Upper lobe of right lung (tissue), 1 donor: ENCODE measurements at regions not wholly inside any gene's neighbourhood (a gene's known extent, or its start where the extent isn't known, plus 50 kb on each side); places are given as distances from the start of the nearest gene placed in this dataset.

ENCODE experiments used
- ATAC-seq: fragments of 200-7000 bp; cut with Tn5 transposase; one replicate; pipeline ENCODE4 v1.9.1; 2020; ENCODE audit warnings: mild to moderate bottlenecking, moderate library complexity
- DNase-seq: peaks from one replicate; pipeline ENCODE4 v3.0.0-alpha.2; 2020
- H3K27ac ChIP-seq: fragments of 200-600 bp; one replicate; pipeline ENCODE4 v1.8.0; 2022
- H3K27me3 ChIP-seq: fragments of 200-600 bp; one replicate; pipeline ENCODE4 v1.8.0; 2022; ENCODE audit warnings: mild to moderate bottlenecking
- H3K36me3 ChIP-seq: fragments of 200-600 bp; one replicate; pipeline ENCODE4 v1.8.0; 2022
- H3K4me1 ChIP-seq: fragments of 200-600 bp; one replicate; pipeline ENCODE4 v1.8.0; 2022
- H3K4me3 ChIP-seq: fragments of 200-600 bp; one replicate; pipeline ENCODE4 v1.8.0; 2022; ENCODE audit warnings: mild to moderate bottlenecking
- H3K9me3 ChIP-seq: fragments of 200-600 bp; one replicate; pipeline ENCODE4 v1.8.0; 2022
- intact Hi-C: fragments of 100-400 bp; cut with DNase I; formaldehyde crosslinking; loops from one replicate; pipeline ENCODE4 v1.11.0; 2022
- TF ChIP-seq, protein P1 (sequence below): fragments of 200-600 bp; IDR thresholded peaks from one replicate; pipeline ENCODE4 v1.8.0; 2022; ENCODE audit warnings: antibody characterized with exemption
- donor health status: DM: no; HTN: yes; CAD: no; lungs with severe emphysema.

DNA sequence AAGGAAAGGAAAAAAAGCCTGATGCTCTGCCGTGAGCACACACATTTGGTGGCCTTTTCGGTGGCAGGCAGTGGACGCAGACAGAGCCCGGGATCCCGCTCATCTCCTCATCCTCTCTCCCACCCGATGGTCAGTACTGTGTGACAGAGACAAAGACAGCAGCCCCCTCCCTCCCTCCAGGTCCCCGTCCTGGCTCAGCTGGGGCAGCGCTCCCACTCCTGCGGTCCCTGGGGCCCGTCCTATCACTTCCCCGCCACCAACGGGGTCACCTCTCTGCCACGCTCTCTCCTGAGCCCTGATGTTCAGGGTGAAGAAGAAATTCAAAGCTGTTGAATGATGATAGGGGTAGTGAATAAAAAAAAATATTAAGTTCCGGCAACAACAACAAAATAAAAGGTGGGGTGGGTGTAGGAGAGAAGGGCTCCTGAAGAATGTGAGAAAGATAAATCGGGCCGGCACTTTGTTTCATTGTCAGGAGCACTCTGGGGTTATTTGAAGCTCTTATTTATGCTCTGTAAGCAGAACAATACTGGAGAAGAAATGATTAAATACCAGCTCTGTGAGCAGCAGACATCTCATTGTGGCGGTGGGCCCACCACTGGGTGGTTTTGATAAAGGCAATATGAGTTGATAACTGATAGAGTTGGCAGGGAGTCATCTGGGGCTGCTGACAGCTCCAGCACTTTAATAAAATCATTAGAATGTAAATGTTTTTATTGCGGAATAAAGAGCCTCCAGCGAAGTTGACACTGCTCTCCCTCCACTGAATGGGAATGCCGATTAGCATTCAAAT, 417.7 kb downstream of the IRX1 start:
- Histone ChIP-seq H3K4me3 (no peak overlapping the region), H3K27me3 (no peaks in the 10 kb centered on the region), H3K4me1 (no peaks in the 10 kb centered on the region), H3K36me3 (no peaks in the 10 kb centered on the region), H3K27ac (no peak overlapping the region), H3K9me3 (no peaks in the 10 kb centered on the region)
- DNase-seq (no peak), ATAC-seq (no peak)
- intact Hi-C loops: no loop called here
- TF ChIP-seq, protein P1, sequence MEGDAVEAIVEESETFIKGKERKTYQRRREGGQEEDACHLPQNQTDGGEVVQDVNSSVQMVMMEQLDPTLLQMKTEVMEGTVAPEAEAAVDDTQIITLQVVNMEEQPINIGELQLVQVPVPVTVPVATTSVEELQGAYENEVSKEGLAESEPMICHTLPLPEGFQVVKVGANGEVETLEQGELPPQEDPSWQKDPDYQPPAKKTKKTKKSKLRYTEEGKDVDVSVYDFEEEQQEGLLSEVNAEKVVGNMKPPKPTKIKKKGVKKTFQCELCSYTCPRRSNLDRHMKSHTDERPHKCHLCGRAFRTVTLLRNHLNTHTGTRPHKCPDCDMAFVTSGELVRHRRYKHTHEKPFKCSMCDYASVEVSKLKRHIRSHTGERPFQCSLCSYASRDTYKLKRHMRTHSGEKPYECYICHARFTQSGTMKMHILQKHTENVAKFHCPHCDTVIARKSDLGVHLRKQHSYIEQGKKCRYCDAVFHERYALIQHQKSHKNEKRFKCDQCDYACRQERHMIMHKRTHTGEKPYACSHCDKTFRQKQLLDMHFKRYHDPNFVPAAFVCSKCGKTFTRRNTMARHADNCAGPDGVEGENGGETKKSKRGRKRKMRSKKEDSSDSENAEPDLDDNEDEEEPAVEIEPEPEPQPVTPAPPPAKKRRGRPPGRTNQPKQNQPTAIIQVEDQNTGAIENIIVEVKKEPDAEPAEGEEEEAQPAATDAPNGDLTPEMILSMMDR: no peak

DNA sequence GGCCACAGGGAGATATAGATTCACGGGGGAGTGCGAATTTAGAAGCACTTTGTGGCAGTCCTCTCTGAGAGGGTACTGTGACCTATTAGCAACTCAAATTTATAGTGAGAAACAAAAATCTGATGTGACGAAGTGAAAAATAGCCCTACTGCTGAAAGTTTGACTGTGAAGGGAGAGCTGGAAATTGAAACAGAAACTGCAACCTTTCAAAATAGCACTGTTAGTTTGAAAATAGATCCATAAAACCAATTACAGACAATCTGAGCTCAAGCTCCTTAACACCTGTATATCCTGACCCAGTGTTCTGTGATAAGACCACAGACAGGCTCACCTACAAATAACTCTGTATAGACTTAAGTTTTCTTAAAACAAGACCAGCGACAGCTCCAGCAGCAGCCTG, 420.1 kb downstream of the IRX1 start:
- Histone ChIP-seq H3K36me3 (no peaks in the 10 kb centered on the region), H3K4me3 (no peak overlapping the region), H3K9me3 (no peaks in the 10 kb centered on the region), H3K27me3 (no peaks in the 10 kb centered on the region), H3K4me1 (no peaks in the 10 kb centered on the region), H3K27ac (no peak overlapping the region)
- ATAC-seq: no peak
- TF ChIP-seq, protein P1: no peak
- no peak for DNase-seq
- intact Hi-C loops: no loop called here

DNA sequence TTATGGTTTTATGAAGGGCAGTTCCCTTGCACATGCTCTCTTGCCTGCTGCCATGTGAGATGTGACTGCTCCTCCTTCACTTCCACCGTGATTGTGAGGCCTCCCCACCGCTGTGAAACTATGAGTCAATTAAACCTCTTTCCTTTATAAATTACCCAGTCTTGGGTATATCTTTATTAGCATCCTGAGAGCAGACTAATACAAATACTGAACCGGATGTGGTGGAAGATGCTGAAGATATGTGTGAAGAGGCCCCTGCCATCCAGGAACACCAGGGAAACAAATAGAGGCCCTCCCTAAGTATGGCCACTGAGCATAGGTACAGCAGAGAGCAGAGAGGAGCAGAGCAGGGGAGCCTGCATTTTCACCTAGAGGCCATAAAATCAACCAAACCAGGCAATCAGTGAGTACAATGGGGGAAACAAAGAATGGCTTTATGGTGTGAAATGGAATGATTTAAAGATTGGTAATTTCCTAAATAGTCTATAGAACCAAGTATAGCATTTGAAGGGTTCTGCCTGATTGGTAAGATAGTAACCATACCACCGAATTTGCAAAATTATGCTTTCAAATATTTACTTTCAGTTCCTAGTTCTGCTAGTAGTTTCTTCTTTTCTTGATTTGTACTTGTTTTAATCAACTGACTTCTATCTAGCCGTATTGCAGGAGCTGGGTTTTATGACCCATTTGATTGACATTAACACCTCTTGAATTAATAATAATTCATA, 421.6 kb downstream of the IRX1 start:
- intact Hi-C loops: no loop called here
- no peaks in the 10 kb centered on the region for H3K9me3 ChIP-seq
- no peaks in the 10 kb centered on the region for H3K36me3 ChIP-seq
- DNase-seq: no peak
- no peaks in the 10 kb centered on the region for H3K27me3 ChIP-seq
- ATAC-seq: no peak
- TF ChIP-seq, protein P1: no peak
- no peaks in the 10 kb centered on the region for H3K4me1 ChIP-seq
- H3K27ac ChIP-seq: no peak overlapping the region
- H3K4me3 ChIP-seq: no peak overlapping the region

DNA sequence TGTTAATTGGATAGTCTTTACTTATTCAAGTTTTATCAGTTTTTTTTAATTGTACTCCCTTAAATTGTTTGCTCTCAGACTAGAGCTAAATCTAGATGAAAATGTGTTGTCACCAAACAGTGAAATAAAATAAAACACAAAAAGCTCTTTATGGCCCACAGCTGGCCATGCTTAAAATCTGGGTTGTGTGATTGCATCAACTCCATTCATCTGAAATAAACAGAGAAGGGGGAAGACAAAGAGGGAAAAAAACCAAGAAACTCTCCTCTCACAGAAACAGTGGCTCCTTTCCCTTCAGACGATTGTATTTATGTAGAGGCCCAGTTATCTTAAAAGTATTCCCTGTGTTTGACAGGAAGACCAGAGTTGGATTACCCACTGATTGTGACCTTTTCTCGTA, 422.4 kb downstream of the IRX1 start:
- no peak for ATAC-seq
- H3K27me3 ChIP-seq: no peaks in the 10 kb centered on the region
- H3K27ac ChIP-seq: no peak overlapping the region
- intact Hi-C loops: no loop called here
- TF ChIP-seq, protein P1: no peak
- H3K36me3 ChIP-seq: no peaks in the 10 kb centered on the region
- H3K9me3 ChIP-seq: no peaks in the 10 kb centered on the region
- no peak overlapping the region for H3K4me3 ChIP-seq
- DNase-seq: no peak
- no peaks in the 10 kb centered on the region for H3K4me1 ChIP-seq

DNA sequence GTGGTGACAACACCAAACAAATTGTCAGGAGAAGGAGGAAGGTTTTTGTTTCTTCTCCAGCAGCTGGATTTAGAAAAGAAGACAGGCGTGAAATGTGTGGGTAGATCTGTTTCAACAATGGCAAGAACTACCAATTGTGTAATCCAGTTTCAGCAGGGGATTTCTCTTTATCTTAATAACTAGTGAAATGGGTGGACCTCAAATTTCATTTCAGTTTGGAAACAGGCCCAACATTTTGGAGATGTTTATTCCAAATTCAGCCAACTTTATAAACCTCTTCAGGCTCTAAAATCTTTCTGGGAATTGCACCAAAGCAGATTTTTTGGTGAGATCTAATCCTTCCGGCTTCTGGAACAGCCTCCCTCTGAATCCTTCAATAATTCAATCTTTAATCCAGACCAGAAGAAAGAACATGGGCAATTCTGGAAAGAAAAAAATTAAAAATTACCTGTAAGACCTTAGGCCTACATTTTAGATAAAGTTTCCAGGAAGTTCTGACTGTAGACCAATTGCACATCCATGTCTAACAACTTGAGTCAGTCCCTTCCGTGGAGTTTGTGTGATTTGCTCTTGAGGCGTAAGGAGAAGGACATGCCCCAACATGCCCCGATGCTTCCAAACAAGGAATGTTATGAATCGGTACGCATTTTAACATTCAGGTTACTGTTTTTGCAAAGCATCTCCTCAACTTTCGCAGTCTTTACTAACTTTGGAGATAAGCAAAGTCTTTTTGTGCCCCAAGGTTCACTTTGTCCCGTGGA, 423.6 kb downstream of the IRX1 start:
- DNase-seq: no peak
- no peaks in the 10 kb centered on the region for H3K4me1 ChIP-seq
- no peaks in the 10 kb centered on the region for H3K27me3 ChIP-seq
- no peak overlapping the region for H3K4me3 ChIP-seq
- ATAC-seq: no peak
- no peaks in the 10 kb centered on the region for H3K9me3 ChIP-seq
- no peaks in the 10 kb centered on the region for H3K36me3 ChIP-seq
- H3K27ac ChIP-seq: peak overlapping the region; percentile 24
- TF ChIP-seq, protein P1: no peak
- intact Hi-C loops: no loop called here
